Body of pancreas (tissue), 4 donors: ENCODE measurements at regions not wholly inside any gene's neighbourhood (a gene's known extent, or its start where the extent isn't known, plus 50 kb on each side); places are given as distances from the start of the nearest gene placed in this dataset.

Experiments used
- POLR2A ChIP-seq, 3 donors: fragments of 450-650 bp; IDR thresholded peaks; one replicate each; pipeline ENCODE4 v1.6.1; 2016; ENCODE audit warnings: antibody characterized with exemption in 3 of 3, mild to moderate bottlenecking in 2 of 3
- TF ChIP-seq, protein P1 (sequence below), 7 experiments: fragments of 450-650 bp in 4 of 7; fragments of 200-600 bp in 3 of 7; sonication (generic) in 3 of 7; IDR thresholded peaks; one replicate each; pipeline ENCODE4 v1.5.1; 2016 to 2019; ENCODE audit warnings: antibody characterized with exemption in 7 of 7

DNA sequence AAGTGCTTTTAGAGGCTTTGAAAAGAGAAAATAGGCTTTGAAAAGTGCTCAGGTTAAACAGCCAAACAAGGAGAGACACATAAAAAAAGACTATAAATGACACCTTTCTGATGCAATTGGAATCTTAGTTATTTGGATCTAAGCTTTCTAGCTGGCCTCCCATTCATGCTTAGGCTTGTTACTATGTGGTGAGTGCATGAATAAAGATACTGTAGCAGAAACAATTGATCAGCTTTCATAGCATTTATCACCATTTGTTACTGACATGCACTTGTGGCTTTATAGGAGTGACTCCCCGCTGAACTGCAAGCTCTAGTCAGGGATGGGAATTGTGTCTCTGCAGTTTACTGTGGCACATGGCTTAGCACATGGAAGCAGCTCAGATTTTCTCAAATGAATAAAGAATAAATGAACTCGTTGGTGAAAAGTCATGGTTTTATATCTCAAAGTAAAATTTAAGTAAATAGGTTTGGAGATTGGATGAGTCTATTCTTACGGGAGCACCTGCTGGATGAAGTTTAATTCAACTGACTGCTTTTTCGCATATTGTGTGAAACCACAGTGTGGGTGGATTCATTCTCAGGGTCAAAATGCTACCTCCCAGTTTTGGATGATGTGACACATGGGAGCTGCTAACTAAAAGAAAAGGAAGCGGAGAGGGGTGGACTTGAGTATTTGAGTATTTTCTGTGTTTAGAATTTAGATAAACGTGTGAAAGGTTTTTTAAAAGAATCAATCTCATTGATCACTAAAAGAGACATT is 91.1 kb upstream of the NOL4 start:
- TF ChIP-seq, protein P1, sequence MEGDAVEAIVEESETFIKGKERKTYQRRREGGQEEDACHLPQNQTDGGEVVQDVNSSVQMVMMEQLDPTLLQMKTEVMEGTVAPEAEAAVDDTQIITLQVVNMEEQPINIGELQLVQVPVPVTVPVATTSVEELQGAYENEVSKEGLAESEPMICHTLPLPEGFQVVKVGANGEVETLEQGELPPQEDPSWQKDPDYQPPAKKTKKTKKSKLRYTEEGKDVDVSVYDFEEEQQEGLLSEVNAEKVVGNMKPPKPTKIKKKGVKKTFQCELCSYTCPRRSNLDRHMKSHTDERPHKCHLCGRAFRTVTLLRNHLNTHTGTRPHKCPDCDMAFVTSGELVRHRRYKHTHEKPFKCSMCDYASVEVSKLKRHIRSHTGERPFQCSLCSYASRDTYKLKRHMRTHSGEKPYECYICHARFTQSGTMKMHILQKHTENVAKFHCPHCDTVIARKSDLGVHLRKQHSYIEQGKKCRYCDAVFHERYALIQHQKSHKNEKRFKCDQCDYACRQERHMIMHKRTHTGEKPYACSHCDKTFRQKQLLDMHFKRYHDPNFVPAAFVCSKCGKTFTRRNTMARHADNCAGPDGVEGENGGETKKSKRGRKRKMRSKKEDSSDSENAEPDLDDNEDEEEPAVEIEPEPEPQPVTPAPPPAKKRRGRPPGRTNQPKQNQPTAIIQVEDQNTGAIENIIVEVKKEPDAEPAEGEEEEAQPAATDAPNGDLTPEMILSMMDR (IDR thresholded peaks at IDR 0.05) = no peak
- no peak for TF ChIP-seq POLR2A (IDR thresholded peaks at IDR 0.05)
